IMR-90 (cell line): ENCODE measurements at regions not wholly inside any gene's neighbourhood (a gene's known extent, or its start where the extent isn't known, plus 50 kb on each side); places are given as distances from the start of the nearest gene placed in this dataset.

Experiments
- ATAC-seq: fragments of 200-7000 bp; cut with Tn5 transposase; 2 replicates; pipeline ENCODE4 v1.9.1; 2020; ENCODE audit warnings: low read depth, mild to moderate bottlenecking, moderate library complexity
- BruUV-seq: library from RNA; stranded (reverse); fragments of 400-500 nt; replicated peaks from 2 replicates; lab custom pipeline; 2021; lab: Mats Ljungman, UMichigan
- CTCF ChIA-PET: fragments of 300-600 bp; formaldehyde crosslinking; extraction: SDS; loops from one replicate; lab custom pipeline; 2021; ENCODE audit warnings: antibody characterized with exemption; lab: Yijun Ruan, JAX
- POLR2A ChIA-PET: fragments of 300-600 bp; sonication (Branson Sonifier 250); formaldehyde crosslinking; loops from one replicate; lab custom pipeline; 2022; ENCODE audit warnings: antibody characterized with exemption; ENCODE audit not compliant: unreplicated experiment; lab: Charles Lee
- DNase-seq: peaks from one replicate; pipeline ENCODE4 v3.0.0; 2013
- H2AFZ ChIP-seq: replicated peaks from 2 replicates; pipeline ENCODE3; 2013; ENCODE audit warnings: low read length, mild to moderate bottlenecking; ENCODE audit not compliant: poor library complexity
- H2AK5ac ChIP-seq: 2 replicates; pipeline ENCODE4 v1.6.1; 2013; ENCODE audit warnings: low read depth, low read length, inconsistent platforms
- H2AK9ac ChIP-seq: replicated peaks from 2 replicates; pipeline ENCODE3; 2013; ENCODE audit warnings: mild to moderate bottlenecking, low read depth, low read length, moderate library complexity; ENCODE audit not compliant: poor library complexity
- H2BK120ac ChIP-seq: 2 replicates; pipeline ENCODE4 v1.6.1; 2013; ENCODE audit warnings: low read depth, low read length, inconsistent platforms
- H2BK15ac ChIP-seq: 3 replicates; pipeline ENCODE4 v1.6.1; 2013; ENCODE audit warnings: low read depth, low read length, inconsistent platforms
- H2BK20ac ChIP-seq: 2 replicates; pipeline ENCODE4 v1.6.1; 2013; ENCODE audit warnings: low read depth, mild to moderate bottlenecking, inconsistent platforms, low read length, moderate library complexity
- H2BK5ac ChIP-seq: 2 replicates; pipeline ENCODE4 v1.6.1; 2013; ENCODE audit warnings: mild to moderate bottlenecking, low read depth, low read length, inconsistent platforms; ENCODE audit not compliant: poor library complexity, severe bottlenecking
- H3K14ac ChIP-seq: replicated peaks from 2 replicates; pipeline ENCODE4 v1.6.1; 2013; ENCODE audit warnings: low read depth, low read length, inconsistent platforms
- H3K18ac ChIP-seq: 2 replicates; pipeline ENCODE4 v1.6.1; 2013; ENCODE audit warnings: low read depth, low read length, control low read depth
- H3K23ac ChIP-seq: 2 replicates; pipeline ENCODE4 v1.6.1; 2013; ENCODE audit warnings: low read depth, low read length, inconsistent platforms
- H3K27ac ChIP-seq: 2 replicates; pipeline ENCODE4 v1.5.1; 2013; ENCODE audit warnings: mild to moderate bottlenecking, control low read depth, low read length; ENCODE audit not compliant: insufficient read depth
- H3K27me3 ChIP-seq: 2 replicates; pipeline ENCODE4 v1.6.1; 2013; ENCODE audit warnings: low read length; ENCODE audit not compliant: control insufficient read depth, insufficient read depth
- H3K36me3 ChIP-seq: 2 replicates; pipeline ENCODE4 v1.6.1; 2013; ENCODE audit warnings: low read length, mixed read lengths; ENCODE audit not compliant: control insufficient read depth, insufficient read depth
- H3K4ac ChIP-seq: 2 replicates; pipeline ENCODE4 v1.6.1; 2013; ENCODE audit warnings: low read depth, low read length, inconsistent platforms
- H3K4me1 ChIP-seq: 2 replicates; pipeline ENCODE4 v1.6.1; 2013; ENCODE audit warnings: low read length, mixed read lengths; ENCODE audit not compliant: control insufficient read depth, insufficient read depth
- H3K4me2 ChIP-seq: 2 replicates; pipeline ENCODE4 v1.6.1; 2013; ENCODE audit warnings: low read depth, mild to moderate bottlenecking, control low read depth, low read length, moderate library complexity
- H3K4me3 ChIP-seq: 2 replicates; pipeline ENCODE4 v1.5.1; 2013; ENCODE audit warnings: low read depth, mild to moderate bottlenecking, control low read depth, low read length, moderate library complexity; ENCODE audit not compliant: insufficient read depth
- H3K56ac ChIP-seq: 2 replicates; pipeline ENCODE4 v1.6.1; 2013; ENCODE audit warnings: low read length, inconsistent platforms; ENCODE audit not compliant: insufficient read depth; ENCODE audit errors: extremely low read depth
- H3K79me1 ChIP-seq, 2 experiments: 2 replicates each; pipeline ENCODE4 v1.6.1; 2013; ENCODE audit warnings: low read length in 2 of 2, inconsistent platforms in 1 of 2, low read depth in 1 of 2
- H3K9ac ChIP-seq: 2 replicates; pipeline ENCODE4 v1.6.1; 2013; ENCODE audit warnings: low read depth, low read length, control low read depth
- H3K9me1 ChIP-seq: 2 replicates; pipeline ENCODE4 v1.6.1; 2013; ENCODE audit warnings: low read length, inconsistent platforms; ENCODE audit not compliant: insufficient read depth
- H3K9me3 ChIP-seq: 2 replicates; pipeline ENCODE4 v1.6.1; 2013; ENCODE audit warnings: low read length; ENCODE audit not compliant: control insufficient read depth, insufficient read depth
- H4K20me1 ChIP-seq: 2 replicates; pipeline ENCODE4 v1.6.1; 2013; ENCODE audit warnings: low read length, inconsistent platforms; ENCODE audit not compliant: insufficient read depth
- H4K5ac ChIP-seq: 2 replicates; pipeline ENCODE4 v1.6.1; 2013; ENCODE audit warnings: mild to moderate bottlenecking, low read depth, low read length, control low read depth
- H4K8ac ChIP-seq, 2 experiments: 2 replicates each; pipeline ENCODE4 v1.6.1; 2013; ENCODE audit warnings: low read depth in 2 of 2, low read length in 2 of 2, control low read depth in 1 of 2, inconsistent platforms in 1 of 2
- H4K91ac ChIP-seq: 2 replicates; pipeline ENCODE4 v1.6.1; 2013; ENCODE audit warnings: low read depth, low read length, inconsistent platforms; ENCODE audit not compliant: insufficient read depth
- BHLHE40 ChIP-seq: fragments of 150-350 bp; IDR thresholded peaks from 2 replicates; pipeline ENCODE4 v1.6.1; 2016; ENCODE audit warnings: mild to moderate bottlenecking, low read depth, low read length
- CEBPB ChIP-seq: IDR thresholded peaks from 2 replicates; pipeline ENCODE4 v1.6.1; 2012; ENCODE audit warnings: low read depth, low read length, improper control_type of control experiment
- CHD1 ChIP-seq: IDR thresholded peaks from 2 replicates; pipeline ENCODE4 v1.6.1; 2012; ENCODE audit warnings: low read depth, low read length, improper control_type of control experiment
- FOS ChIP-seq: fragments of 150-350 bp; IDR thresholded peaks from 2 replicates; pipeline ENCODE4 v1.6.1; 2016; ENCODE audit warnings: low read depth, low read length
- MAFK ChIP-seq: IDR thresholded peaks from 2 replicates; pipeline ENCODE4 v1.6.1; 2012; ENCODE audit warnings: low read depth, low read length, improper control_type of control experiment
- MAZ ChIP-seq: IDR thresholded peaks from 2 replicates; pipeline ENCODE4 v1.6.1; 2012; ENCODE audit warnings: low read depth, mild to moderate bottlenecking, low read length, improper control_type of control experiment, moderate library complexity, borderline replicate concordance
- MXI1 ChIP-seq: IDR thresholded peaks from 2 replicates; pipeline ENCODE4 v1.6.1; 2012; ENCODE audit warnings: low read depth, mild to moderate bottlenecking, low read length, moderate library complexity, borderline replicate concordance
- NFE2L2 ChIP-seq: fragments of 150-350 bp; IDR thresholded peaks from 2 replicates; pipeline ENCODE4 v1.6.1; 2016; ENCODE audit warnings: low read depth, mild to moderate bottlenecking, low read length
- POLR2A ChIP-seq: IDR thresholded peaks from 2 replicates; pipeline ENCODE4 v1.6.1; 2012; ENCODE audit warnings: mild to moderate bottlenecking, low read depth, low read length
- RAD21 ChIP-seq: IDR thresholded peaks from 2 replicates; pipeline ENCODE4 v1.6.1; 2012; ENCODE audit warnings: low read length, improper control_type of control experiment
- RCOR1 ChIP-seq: IDR thresholded peaks from 2 replicates; pipeline ENCODE4 v1.6.1; 2012; ENCODE audit warnings: mild to moderate bottlenecking, low read length, improper control_type of control experiment; ENCODE audit not compliant: insufficient replicate concordance
- RFX5 ChIP-seq: IDR thresholded peaks from 2 replicates; pipeline ENCODE4 v1.8.0; 2012; ENCODE audit warnings: low read depth, mild to moderate bottlenecking, low read length, moderate library complexity
- SMC3 ChIP-seq: fragments of 150-350 bp; IDR thresholded peaks from 2 replicates; pipeline ENCODE4 v1.6.1; 2016; ENCODE audit warnings: low read depth, mild to moderate bottlenecking, antibody characterized with exemption, low read length, moderate library complexity
- WGBS, 2 experiments: methylation state at CpG; one replicate each; pipeline versions ENCODE4 v1.1.5 to v1.1.7; 2013; ENCODE audit warnings: missing lambda C conversion rate in 2 of 2; ENCODE audit not compliant: insufficient read length in 1 of 2; ENCODE audit errors: extremely low coverage in 2 of 2; 5-methylcytosine and 5-hydroxymethylcytosine counted together
- dilution Hi-C: fragments of 300-500 bp; cut with HindIII; formaldehyde crosslinking; loops from one replicate; pipeline ENCODE4 v1.14.3; 2018; ENCODE audit warnings: low sequenced_read_pairs; ENCODE audit not compliant: unreplicated experiment
- in situ Hi-C: fragments of 300-500 bp; cut with MboI; formaldehyde crosslinking; loops from 3 replicates; pipeline ENCODE4 v1.14.3; 2019; ENCODE audit warnings: low sequenced_read_pairs, inconsistent platforms, mixed read lengths
- intact Hi-C: fragments of 100-400 bp; cut with micrococcal nuclease; formaldehyde crosslinking; loops from 2 replicates; pipeline ENCODE4 v1.10.0; 2022
- TF ChIP-seq, protein P1 (sequence below): fragments of 150-350 bp; IDR thresholded peaks from 2 replicates; pipeline ENCODE4 v1.6.1; 2017; ENCODE audit warnings: mild to moderate bottlenecking, antibody characterized with exemption, low read length, low read depth
- TF ChIP-seq, protein P2 (sequence below): fragments of 150-350 bp; IDR thresholded peaks from 2 replicates; pipeline ENCODE4 v1.6.1; 2016; ENCODE audit warnings: low read depth, mild to moderate bottlenecking, low read length, moderate library complexity, borderline replicate concordance
- TF ChIP-seq, protein P3 (sequence below): conservative IDR thresholded peaks from 2 replicates; pipeline ENCODE4 v1.5.1; 2012; ENCODE audit warnings: mild to moderate bottlenecking, low read depth, low read length, improper control_type of control experiment

DNA sequence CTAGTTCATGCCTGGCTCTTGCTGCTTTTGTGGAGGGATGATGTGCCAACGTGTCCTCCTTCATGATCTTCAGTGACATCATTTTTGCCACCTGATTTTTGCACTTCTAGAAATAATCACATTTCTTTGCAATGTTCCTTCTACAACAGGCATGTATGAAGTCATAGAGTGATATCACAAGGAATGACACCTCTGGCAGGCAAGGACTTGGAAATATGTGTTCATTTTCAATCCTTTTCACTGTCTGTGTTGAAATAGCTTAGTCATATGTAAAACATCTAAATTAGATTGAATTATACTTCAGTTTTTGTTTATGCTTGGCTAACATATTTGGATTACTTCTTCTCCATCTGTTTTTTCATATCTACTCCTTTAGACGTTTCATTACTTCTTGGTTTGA, 221.2 kb upstream of the STK26 start:
- H2BK5ac ChIP-seq: no peak overlapping the region
- H3K9ac ChIP-seq: no peak overlapping the region
- no TSS peak for BruUV-seq

More for the DNA sequence above, 221.2 kb upstream of the STK26 start:
- H3K4me1 ChIP-seq: no peaks in the 10 kb centered on the region
- no peak overlapping the region for H2AK9ac ChIP-seq
- H3K36me3 ChIP-seq: no peaks in the 10 kb centered on the region
- in situ Hi-C loops (no loop called here), dilution Hi-C loops (no loop called here), intact Hi-C loops (no loop called here)
- no peak overlapping the region for H3K27ac ChIP-seq
- H3K79me1 ChIP-seq: no peaks in the 10 kb centered on the region
- no peak overlapping the region for H3K4me2 ChIP-seq
- no peak overlapping the region for H2BK120ac ChIP-seq
- H2BK15ac ChIP-seq: no peak overlapping the region
- H4K91ac ChIP-seq: no peak overlapping the region
- no peak overlapping the region for H3K23ac ChIP-seq
- H2AFZ ChIP-seq: no peak overlapping the region
- peaks cover 2% of the 10 kb centered on the region; the same call in 1 of the 2 replicates for H3K27me3 ChIP-seq
- no peak overlapping the region for H3K4ac ChIP-seq
- no peaks in the 10 kb centered on the region for H3K9me3 ChIP-seq
- H3K4me3 ChIP-seq: no peak overlapping the region
- no peak overlapping the region for H2AK5ac ChIP-seq
- H3K14ac ChIP-seq: no peak overlapping the region
- no peaks in the 10 kb centered on the region for H4K20me1 ChIP-seq
- CTCF ChIA-PET: no interaction called here
- POLR2A ChIA-PET: no interaction called here
- TF ChIP-seq, protein P1, sequence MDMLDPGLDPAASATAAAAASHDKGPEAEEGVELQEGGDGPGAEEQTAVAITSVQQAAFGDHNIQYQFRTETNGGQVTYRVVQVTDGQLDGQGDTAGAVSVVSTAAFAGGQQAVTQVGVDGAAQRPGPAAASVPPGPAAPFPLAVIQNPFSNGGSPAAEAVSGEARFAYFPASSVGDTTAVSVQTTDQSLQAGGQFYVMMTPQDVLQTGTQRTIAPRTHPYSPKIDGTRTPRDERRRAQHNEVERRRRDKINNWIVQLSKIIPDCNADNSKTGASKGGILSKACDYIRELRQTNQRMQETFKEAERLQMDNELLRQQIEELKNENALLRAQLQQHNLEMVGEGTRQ: no peak
- TF ChIP-seq RFX5 (no peak), BHLHE40 (no peak), NFE2L2 (no peak), CHD1 (no peak), CEBPB (no peak), MAFK (no peak), MXI1 (no peak), RAD21 (no peak), RCOR1 (no peak), POLR2A (no peak), FOS (no peak), MAZ (no peak), SMC3 (no peak)
- TF ChIP-seq, protein P2, sequence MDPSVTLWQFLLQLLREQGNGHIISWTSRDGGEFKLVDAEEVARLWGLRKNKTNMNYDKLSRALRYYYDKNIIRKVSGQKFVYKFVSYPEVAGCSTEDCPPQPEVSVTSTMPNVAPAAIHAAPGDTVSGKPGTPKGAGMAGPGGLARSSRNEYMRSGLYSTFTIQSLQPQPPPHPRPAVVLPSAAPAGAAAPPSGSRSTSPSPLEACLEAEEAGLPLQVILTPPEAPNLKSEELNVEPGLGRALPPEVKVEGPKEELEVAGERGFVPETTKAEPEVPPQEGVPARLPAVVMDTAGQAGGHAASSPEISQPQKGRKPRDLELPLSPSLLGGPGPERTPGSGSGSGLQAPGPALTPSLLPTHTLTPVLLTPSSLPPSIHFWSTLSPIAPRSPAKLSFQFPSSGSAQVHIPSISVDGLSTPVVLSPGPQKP: no peak
- TF ChIP-seq, protein P3, sequence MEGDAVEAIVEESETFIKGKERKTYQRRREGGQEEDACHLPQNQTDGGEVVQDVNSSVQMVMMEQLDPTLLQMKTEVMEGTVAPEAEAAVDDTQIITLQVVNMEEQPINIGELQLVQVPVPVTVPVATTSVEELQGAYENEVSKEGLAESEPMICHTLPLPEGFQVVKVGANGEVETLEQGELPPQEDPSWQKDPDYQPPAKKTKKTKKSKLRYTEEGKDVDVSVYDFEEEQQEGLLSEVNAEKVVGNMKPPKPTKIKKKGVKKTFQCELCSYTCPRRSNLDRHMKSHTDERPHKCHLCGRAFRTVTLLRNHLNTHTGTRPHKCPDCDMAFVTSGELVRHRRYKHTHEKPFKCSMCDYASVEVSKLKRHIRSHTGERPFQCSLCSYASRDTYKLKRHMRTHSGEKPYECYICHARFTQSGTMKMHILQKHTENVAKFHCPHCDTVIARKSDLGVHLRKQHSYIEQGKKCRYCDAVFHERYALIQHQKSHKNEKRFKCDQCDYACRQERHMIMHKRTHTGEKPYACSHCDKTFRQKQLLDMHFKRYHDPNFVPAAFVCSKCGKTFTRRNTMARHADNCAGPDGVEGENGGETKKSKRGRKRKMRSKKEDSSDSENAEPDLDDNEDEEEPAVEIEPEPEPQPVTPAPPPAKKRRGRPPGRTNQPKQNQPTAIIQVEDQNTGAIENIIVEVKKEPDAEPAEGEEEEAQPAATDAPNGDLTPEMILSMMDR: no peak
- ATAC-seq (no peak), DNase-seq (no peak)
- H4K5ac ChIP-seq: no peak overlapping the region
- no peak overlapping the region for H3K56ac ChIP-seq
- no peaks in the 10 kb centered on the region for H3K9me1 ChIP-seq
- no peak overlapping the region for H3K18ac ChIP-seq
- no peak overlapping the region for H2BK20ac ChIP-seq
- 80% methylated on average over 1 of the region's 2 CpGs; no CpG with 5 or more reads in 1 of the 2 experiments for WGBS, 2 experiments
- H4K8ac ChIP-seq: no peak overlapping the region
